Natural killer cell (primary cell): ENCODE measurements at regions not wholly inside any gene's neighbourhood (a gene's known extent, or its start where the extent isn't known, plus 50 kb on each side); places are given as distances from the start of the nearest gene placed in this dataset.

Experiments
- ATAC-seq, 3 donors: fragments of 150-1000 bp in 2 of 3; fragments of 200-7000 bp in 1 of 3; cut with Tn5 transposase; 1 replicate in 1 of 3; 2 replicates in 2 of 3; pipeline ENCODE4 v1.10.0; 2021; ENCODE audit warnings: mild to moderate bottlenecking in 2 of 3, moderate library complexity in 2 of 3
- DNase-seq, 2 donors: peaks; one replicate each; pipeline versions ENCODE4 v3.0.0 to v3.0.0-alpha.2; 2013 to 2021; ENCODE audit warnings: mixed read lengths in 1 of 2
- H3K27ac ChIP-seq: one replicate; pipeline ENCODE4 v1.5.1; 2013; ENCODE audit warnings: mild to moderate bottlenecking, low read length
- H3K27me3 ChIP-seq: one replicate; pipeline ENCODE4 v1.6.1; 2013; ENCODE audit warnings: low read length; ENCODE audit not compliant: control insufficient read depth, insufficient read depth
- H3K36me3 ChIP-seq: one replicate; pipeline ENCODE4 v1.6.1; 2013; ENCODE audit warnings: low read length; ENCODE audit not compliant: control insufficient read depth, insufficient read depth
- H3K4me1 ChIP-seq: one replicate; pipeline ENCODE4 v1.6.1; 2013; ENCODE audit warnings: low read length; ENCODE audit not compliant: control insufficient read depth, insufficient read depth
- H3K4me3 ChIP-seq: one replicate; pipeline ENCODE4 v1.5.1; 2013; ENCODE audit warnings: low read length
- H3K9me3 ChIP-seq: one replicate; pipeline ENCODE4 v1.6.1; 2013; ENCODE audit warnings: low read length; ENCODE audit not compliant: control insufficient read depth, insufficient read depth
- H3K27ac Mint-ChIP-seq, 2 donors: one replicate each; pipeline ENCODE4 v1.8.0; 2022; ENCODE audit warnings: mild to moderate bottlenecking in 2 of 2, mixed read lengths in 2 of 2, moderate library complexity in 1 of 2
- H3K27me3 Mint-ChIP-seq, 2 donors: one replicate each; pipeline ENCODE4 v1.8.0; 2022; ENCODE audit warnings: low read depth in 2 of 2, mixed read lengths in 2 of 2
- H3K36me3 Mint-ChIP-seq: one replicate; pipeline ENCODE4 v1.8.0; 2022; ENCODE audit warnings: mixed read lengths
- H3K4me1 Mint-ChIP-seq, 2 donors: one replicate each; pipeline ENCODE4 v1.8.0; 2022; ENCODE audit warnings: mixed read lengths in 2 of 2
- H3K4me3 Mint-ChIP-seq: one replicate; pipeline ENCODE4 v1.8.0; 2022; ENCODE audit warnings: mild to moderate bottlenecking, moderate library complexity, mixed read lengths
- H3K9me3 Mint-ChIP-seq, 2 donors: one replicate each; pipeline ENCODE4 v1.8.0; 2022; ENCODE audit warnings: mixed read lengths in 2 of 2
- CTCF ChIP-seq: fragments of 200-600 bp; IDR thresholded peaks from one replicate; pipeline ENCODE4 v1.8.0; 2022; ENCODE audit warnings: antibody characterized with exemption
- WGBS: methylation state at CpG from one replicate; pipeline ENCODE4 v1.1.7; 2013; ENCODE audit warnings: missing lambda C conversion rate; ENCODE audit not compliant: insufficient coverage; 5-methylcytosine and 5-hydroxymethylcytosine counted together
- intact Hi-C: fragments of 100-400 bp; cut with micrococcal nuclease; formaldehyde crosslinking; loops from one replicate; pipeline ENCODE4 v1.14.2; 2022

DNA sequence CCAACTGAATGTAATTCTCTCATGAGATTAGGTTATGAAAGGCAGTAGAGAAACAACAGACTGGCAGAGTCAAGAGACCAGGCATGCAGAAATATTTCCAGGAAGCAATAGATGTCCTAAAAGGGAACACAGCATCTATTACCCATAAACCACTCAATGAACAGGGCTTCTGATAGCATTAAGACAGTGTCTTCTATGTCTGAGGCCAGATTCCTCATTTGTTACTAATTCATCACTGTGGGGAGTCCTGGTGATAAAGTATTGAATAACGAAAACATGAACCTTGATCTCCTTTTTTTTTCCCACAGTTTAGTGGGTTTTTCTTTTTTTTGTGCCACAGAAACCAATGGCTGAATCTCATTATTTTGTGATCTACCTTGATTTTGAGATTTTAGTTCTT, 339.0 kb downstream of the METTL15 start:
- no peak overlapping the region for H3K27ac ChIP-seq
- H3K36me3 Mint-ChIP-seq, result peaks cover 8% of the 10 kb centered on the region
- no peak overlapping the region for H3K4me3 ChIP-seq
- no peaks in the 10 kb centered on the region for H3K36me3 ChIP-seq
- whole genome bisulfite sequencing, result no CpG with 5 or more reads among the region's 1 CpG
- no peak for ATAC-seq
- no peaks in the 10 kb centered on the region for H3K27me3 ChIP-seq
- intact Hi-C loops, result no loop called here
- no peaks in the 10 kb centered on the region for H3K4me1 ChIP-seq
- H3K9me3 ChIP-seq, result no peaks in the 10 kb centered on the region
- no peaks in the 10 kb centered on the region for H3K4me1 Mint-ChIP-seq
- H3K4me3 Mint-ChIP-seq, result no peak overlapping the region
- no peak for TF ChIP-seq CTCF
- peaks cover 11 to 13% of the 10 kb centered on the region in 2 donors for H3K9me3 Mint-ChIP-seq
- no peak overlapping the region for H3K27ac Mint-ChIP-seq
- no peaks in the 10 kb centered on the region for H3K27me3 Mint-ChIP-seq
- DNase-seq, result no peak

DNA sequence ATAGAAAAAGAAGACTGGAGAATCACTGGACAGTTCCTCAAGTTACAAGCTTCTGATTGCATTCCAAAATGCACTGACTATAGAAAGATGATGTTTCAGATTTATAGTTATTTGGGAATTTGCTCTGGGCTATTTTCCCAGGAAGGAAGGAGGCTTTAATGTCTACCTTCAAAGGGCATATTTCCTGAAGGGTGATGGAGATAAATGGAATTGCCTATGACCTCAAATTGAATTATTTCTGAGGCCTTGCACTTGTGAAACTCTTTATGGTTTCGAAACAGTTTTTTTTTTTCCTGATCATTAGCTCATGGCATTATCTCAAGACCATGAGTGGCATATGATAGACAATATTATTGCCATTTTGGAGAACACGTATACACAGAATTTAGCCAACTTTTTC, 333.9 kb downstream of the METTL15 start:
- H3K36me3 Mint-ChIP-seq, result no peaks in the 10 kb centered on the region
- 91% methylated on average over 1 of the region's 2 CpGs for WGBS
- no peak overlapping the region for H3K27ac ChIP-seq
- H3K4me1 ChIP-seq, result no peaks in the 10 kb centered on the region
- intact Hi-C loops, result no loop called here
- no peaks in the 10 kb centered on the region for H3K27me3 Mint-ChIP-seq
- no peak overlapping the region for H3K27ac Mint-ChIP-seq
- ATAC-seq (no peak), DNase-seq (no peak)
- H3K4me3 Mint-ChIP-seq, result no peak overlapping the region
- H3K4me1 Mint-ChIP-seq, result no peaks in the 10 kb centered on the region
- H3K9me3 ChIP-seq, result no peaks in the 10 kb centered on the region
- peaks cover 13 to 22% of the 10 kb centered on the region in 2 donors for H3K9me3 Mint-ChIP-seq
- H3K36me3 ChIP-seq, result no peaks in the 10 kb centered on the region
- H3K4me3 ChIP-seq, result no peak overlapping the region
- H3K27me3 ChIP-seq, result no peaks in the 10 kb centered on the region
- TF ChIP-seq CTCF, result no peak

DNA sequence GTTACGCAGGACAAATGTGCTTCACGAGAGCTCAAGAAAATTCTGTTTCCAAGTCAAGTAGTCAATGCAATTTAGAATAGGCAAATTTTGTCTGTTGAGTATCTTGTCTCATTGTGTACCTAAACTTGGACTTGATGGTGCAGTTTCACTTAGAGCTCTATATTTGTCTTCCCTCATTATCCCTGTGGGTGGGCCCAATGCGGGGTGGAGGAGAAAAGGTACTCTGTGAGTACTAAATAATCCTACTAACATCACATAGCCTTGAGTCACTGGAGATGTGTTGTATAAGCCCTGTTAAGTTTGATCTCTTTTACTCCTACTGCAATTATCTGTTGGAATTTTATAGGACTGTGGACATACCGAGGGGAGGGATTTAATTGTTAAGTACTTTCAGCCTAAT, 331.2 kb downstream of the METTL15 start:
- no peak for DNase-seq
- Mint-ChIP-seq H3K27me3 (no peaks in the 10 kb centered on the region), H3K9me3 (peaks cover 13 to 27% of the 10 kb centered on the region in 2 donors), H3K4me3 (no peak overlapping the region), H3K36me3 (no peaks in the 10 kb centered on the region), H3K27ac (no peak overlapping the region), H3K4me1 (no peaks in the 10 kb centered on the region)
- Histone ChIP-seq H3K4me3 (no peak overlapping the region), H3K36me3 (no peaks in the 10 kb centered on the region), H3K27me3 (no peaks in the 10 kb centered on the region), H3K4me1 (no peaks in the 10 kb centered on the region), H3K9me3 (no peaks in the 10 kb centered on the region), H3K27ac (no peak overlapping the region)
- WGBS, result 82% methylated on average over 3 of the region's 4 CpGs
- TF ChIP-seq CTCF, result no peak
- ATAC-seq, result no peak
- intact Hi-C loops, result no loop called here

- DNase-seq (no peak), ATAC-seq (no peak)
- no peaks in the 10 kb centered on the region for H3K4me1 Mint-ChIP-seq
- intact Hi-C loops, result no loop called here
- H3K9me3 Mint-ChIP-seq, result peaks cover 10 to 29% of the 10 kb centered on the region in 2 donors
- H3K27me3 ChIP-seq, result no peaks in the 10 kb centered on the region
- no peaks in the 10 kb centered on the region for H3K27me3 Mint-ChIP-seq
- no peak overlapping the region for H3K27ac Mint-ChIP-seq
- H3K4me3 ChIP-seq, result no peak overlapping the region
- H3K4me3 Mint-ChIP-seq, result no peak overlapping the region
- WGBS, result 100% methylated on average over 1 of the region's 1 CpG
- H3K36me3 ChIP-seq, result no peaks in the 10 kb centered on the region
- H3K4me1 ChIP-seq, result no peaks in the 10 kb centered on the region
- no peak overlapping the region for H3K27ac ChIP-seq
- TF ChIP-seq CTCF, result no peak
- H3K36me3 Mint-ChIP-seq, result peaks cover 3% of the 10 kb centered on the region
- no peaks in the 10 kb centered on the region for H3K9me3 ChIP-seq
Observed at GRCh38 chr11:28420099-28420498, 311.9 kb downstream of the METTL15 start.
